NK-92 (cell line): ENCODE measurements at regions not wholly inside any gene's neighbourhood (a gene's known extent, or its start where the extent isn't known, plus 50 kb on each side); places are given as distances from the start of the nearest gene placed in this dataset.

Experiments
- DNase-seq: peaks from one replicate; lab custom pipeline; 2025; ENCODE audit not compliant: unreplicated experiment; lab: John Stamatoyannopoulos, UW

- DNase-seq: no peak
Observed at GRCh38 chr12:90333939-90334338, 621.0 kb downstream of the CCER1 start.

- no peak for DNase-seq
Observed at GRCh38 chr12:90333424-90333823, 621.6 kb downstream of the CCER1 start.

- DNase-seq: no peak
Observed at GRCh38 chr12:90331821-90332220, 623.2 kb downstream of the CCER1 start.

- DNase-seq: no peak
Observed at GRCh38 chr12:90331262-90331661, 622.6 kb upstream of the ATP2B1 start.

- no peak for DNase-seq
Observed at GRCh38 chr12:90327793-90328743, 619.4 kb upstream of the ATP2B1 start.

- no peak for DNase-seq
Observed at GRCh38 chr12:90323217-90323616, 614.6 kb upstream of the ATP2B1 start.

GRCh38 chr12:90322006-90322405, 613.4 kb upstream of the ATP2B1 start:
- DNase-seq: no peak

GRCh38 chr12:90321369-90321768, 612.7 kb upstream of the ATP2B1 start:
- no peak for DNase-seq

GRCh38 chr12:90311561-90311960, 602.9 kb upstream of the ATP2B1 start:
- DNase-seq: no peak

- DNase-seq: no peak
Observed at GRCh38 chr12:90305379-90305778, 596.7 kb upstream of the ATP2B1 start.

- no peak for DNase-seq
Observed at GRCh38 chr12:90304231-90304630, 595.6 kb upstream of the ATP2B1 start.

- DNase-seq: no peak
Observed at GRCh38 chr12:90303771-90304170, 595.1 kb upstream of the ATP2B1 start.

GRCh38 chr12:90301561-90302133, 593.0 kb upstream of the ATP2B1 start:
- no peak for DNase-seq

- no peak for DNase-seq
Observed at GRCh38 chr12:90301095-90301494, 592.5 kb upstream of the ATP2B1 start.

GRCh38 chr12:90299666-90300065, 591.0 kb upstream of the ATP2B1 start:
- no peak for DNase-seq

GRCh38 chr12:90299121-90299520, 590.5 kb upstream of the ATP2B1 start:
- no peak for DNase-seq

GRCh38 chr12:90298289-90298948, 589.8 kb upstream of the ATP2B1 start:
- no peak for DNase-seq

- no peak for DNase-seq
Observed at GRCh38 chr12:90295858-90296257, 587.2 kb upstream of the ATP2B1 start.

- no peak for DNase-seq
Observed at GRCh38 chr12:90292183-90292582, 583.5 kb upstream of the ATP2B1 start.

GRCh38 chr12:90290980-90291975, 582.6 kb upstream of the ATP2B1 start:
- no peak for DNase-seq

GRCh38 chr12:90287585-90287984, 578.9 kb upstream of the ATP2B1 start:
- no peak for DNase-seq
